DMS53 treated with DMSO at 0.1 percent for 48 hours (cell line): ENCODE measurements at regions not wholly inside any gene's neighbourhood (a gene's known extent, or its start where the extent isn't known, plus 50 kb on each side); places are given as distances from the start of the nearest gene placed in this dataset.

Experiments used
- DNase-seq: peaks from one replicate; lab custom pipeline; 2025; ENCODE audit not compliant: unreplicated experiment; lab: John Stamatoyannopoulos, UW

DNA sequence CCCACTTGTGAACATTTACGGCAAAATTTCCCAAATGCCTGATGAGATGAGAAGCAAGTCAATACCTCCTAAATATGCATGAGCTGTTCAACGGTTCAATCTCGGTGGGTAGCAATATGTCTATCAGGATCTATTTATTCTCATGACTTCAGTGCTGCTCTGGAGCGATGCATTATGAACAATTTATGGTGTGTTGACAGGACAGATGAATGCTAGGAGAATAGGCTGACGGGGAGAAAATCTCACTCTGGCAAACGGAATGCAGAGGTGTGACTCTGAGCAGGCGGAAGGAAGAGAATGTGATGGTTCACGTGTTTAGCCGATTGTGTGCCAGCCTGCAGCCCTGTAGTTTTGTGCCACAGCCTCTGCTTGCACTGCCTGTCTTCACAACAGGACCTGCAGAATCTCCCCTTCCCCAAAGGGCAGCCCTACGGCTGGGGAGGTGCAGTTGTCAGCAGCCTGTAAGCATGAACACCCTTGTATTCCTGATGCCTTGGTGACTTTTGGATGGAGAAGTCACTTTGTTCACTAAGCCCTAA, 345.2 kb downstream of the PHKB start:
- no peak for DNase-seq

DNA sequence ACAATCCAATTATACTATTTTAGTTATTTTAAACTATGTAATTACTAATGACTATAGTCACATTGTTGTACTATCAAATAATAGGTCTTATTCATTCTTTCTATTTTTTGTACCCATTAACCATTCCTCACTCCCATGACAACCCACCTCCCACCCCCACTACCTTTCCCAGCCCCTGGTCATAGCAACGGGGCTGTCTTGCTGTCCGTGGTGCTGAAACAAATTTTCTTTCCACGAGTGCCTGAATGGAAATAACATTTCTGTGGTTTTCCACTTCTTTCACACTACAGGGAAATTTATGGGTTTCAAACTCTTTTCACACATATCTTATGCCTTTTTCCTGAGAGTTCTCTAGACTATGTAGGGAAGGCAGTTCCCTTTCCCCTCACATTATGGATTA, 326.6 kb downstream of the PHKB start:
- no peak for DNase-seq

DNA sequence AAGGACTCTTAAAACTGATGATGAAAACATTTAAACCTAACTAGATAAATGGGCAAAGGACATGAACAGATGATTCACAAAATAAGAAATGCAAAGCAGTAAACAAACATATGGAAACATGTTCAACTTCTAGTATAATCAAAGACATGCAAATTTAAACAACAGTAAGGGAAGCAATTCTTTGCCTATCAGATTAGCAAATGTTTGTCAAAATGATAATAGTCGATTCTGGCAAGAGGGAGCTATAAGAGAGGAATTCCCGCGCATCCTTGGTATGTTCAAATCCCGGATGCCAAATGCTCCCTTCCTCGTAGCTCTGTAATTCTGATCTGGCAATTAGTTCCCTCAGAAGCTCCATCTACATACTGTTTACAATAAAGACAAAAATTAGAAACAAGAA, 320.5 kb downstream of the PHKB start:
- DNase-seq, result no peak

DNA sequence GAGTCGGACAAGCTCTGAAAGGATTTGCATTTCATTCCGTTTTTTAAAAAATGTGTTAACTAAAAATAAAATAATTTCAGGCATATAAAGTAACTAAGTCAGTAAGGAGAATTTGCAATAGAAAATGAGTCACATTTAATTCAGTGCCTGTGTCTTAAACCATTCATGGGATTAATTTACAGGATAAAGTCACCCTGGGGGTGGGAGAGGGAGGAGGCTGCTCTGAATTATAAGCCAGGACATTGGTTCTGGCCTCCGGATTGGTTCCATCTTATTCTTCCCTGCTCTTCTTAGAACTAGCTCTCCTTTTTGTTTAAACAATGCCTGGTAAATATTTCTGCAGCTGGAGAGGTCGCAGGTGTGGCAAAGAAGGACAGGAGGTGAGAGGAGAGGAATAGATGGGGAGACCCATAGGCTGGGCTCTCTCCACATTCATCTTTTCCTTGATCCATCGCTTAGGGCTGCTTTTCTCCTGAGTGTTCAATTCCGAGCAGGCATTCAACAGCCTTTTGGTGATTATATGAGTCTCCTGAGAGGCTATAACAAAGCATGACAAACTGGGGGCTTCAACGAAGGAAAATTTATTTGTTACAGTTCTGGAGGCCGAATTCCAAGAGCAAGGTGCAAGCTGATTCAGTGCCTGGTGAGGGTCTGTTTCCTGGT, 319.2 kb downstream of the PHKB start:
- DNase-seq, result peak; percentile 10

DNA sequence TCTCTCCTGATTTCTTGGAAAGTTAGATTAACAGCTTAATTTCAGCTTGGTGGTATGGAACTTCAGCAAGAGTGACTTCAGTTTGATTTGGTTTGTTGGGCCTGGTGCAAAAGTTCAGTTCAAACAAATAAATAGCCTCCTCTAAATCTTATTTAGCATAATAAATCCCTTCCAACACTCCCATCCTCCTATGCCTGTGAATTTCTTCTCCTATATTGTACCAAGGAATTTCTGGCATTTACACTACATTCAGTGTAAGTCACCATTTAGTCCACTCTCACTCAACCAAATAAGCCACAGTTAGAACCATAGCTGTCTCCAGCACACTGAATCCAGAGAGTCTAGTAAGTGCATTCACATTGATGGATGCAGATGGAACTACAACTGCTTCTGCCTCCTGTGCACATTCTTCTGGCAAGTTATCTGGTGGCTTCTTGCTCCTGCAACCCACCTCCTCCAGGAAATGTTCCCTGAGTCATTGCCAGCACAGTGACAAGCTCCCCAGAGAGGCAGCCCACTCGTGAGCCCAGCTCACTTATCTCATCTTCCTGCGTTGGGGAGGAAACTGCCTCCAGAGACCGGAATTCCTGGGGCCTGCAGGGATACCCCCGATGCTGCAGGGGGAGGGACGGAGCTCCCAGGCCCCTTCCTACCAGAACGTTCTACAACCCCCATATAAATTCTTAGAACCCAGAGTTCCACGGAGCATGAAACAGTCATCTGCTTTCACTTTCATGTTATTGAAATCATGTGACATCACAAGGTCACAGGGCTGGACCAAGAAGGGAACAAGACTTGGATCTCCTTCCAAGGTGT, 318.3 kb downstream of the PHKB start:
- no peak for DNase-seq

DNA sequence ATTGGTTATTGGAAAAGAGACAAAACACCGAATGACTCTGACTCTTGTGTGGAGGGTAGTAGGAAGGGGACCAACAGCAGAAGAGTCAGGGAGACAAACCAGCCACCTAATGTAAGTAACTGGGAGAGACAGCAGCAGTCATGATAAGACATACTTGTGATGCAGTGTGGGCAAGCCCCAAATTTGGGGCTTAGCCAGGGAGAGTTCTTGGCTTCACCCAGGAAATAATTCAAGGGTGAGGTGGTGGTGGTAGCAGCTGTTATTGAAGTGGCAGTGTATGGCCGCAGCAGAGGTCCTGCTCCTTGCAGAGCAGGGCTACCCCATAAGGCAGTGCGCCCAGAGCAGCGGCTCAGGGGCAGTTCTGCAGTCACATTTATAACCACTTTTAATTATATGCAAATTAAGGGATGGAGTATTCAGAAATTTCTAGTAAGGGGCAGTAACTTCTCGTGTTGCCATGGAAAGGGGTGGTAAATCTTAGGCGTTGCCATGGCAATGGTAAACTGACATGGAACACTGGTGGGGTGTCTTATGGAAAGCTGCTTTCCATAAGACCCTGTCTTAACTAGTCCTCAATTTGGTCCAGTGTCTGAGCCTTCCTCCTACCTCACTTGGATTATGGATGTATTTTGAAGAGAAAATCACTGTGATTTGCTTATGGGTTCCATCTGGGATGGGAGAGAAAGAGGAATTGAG, 317.1 kb downstream of the PHKB start:
- no peak for DNase-seq

DNA sequence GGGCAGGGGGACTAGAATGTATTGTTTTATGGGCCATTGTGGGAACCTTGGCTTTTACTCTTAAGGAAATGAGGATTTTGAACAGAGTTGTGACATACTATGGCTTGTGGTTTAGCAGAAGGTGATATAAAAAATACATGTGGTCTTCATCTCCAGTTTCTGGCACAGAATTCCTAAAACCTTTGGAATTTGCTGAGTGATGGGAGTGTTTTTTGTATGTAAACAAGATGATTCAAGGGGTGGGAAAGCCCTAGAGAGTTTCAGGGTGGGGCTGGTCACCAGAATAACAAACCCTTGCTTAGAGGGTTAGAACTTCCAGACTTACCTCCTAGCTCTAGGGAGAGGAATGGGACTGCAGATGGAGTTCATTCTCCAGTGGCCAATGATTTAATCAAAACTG, 316.1 kb downstream of the PHKB start:
- no peak for DNase-seq

DNA sequence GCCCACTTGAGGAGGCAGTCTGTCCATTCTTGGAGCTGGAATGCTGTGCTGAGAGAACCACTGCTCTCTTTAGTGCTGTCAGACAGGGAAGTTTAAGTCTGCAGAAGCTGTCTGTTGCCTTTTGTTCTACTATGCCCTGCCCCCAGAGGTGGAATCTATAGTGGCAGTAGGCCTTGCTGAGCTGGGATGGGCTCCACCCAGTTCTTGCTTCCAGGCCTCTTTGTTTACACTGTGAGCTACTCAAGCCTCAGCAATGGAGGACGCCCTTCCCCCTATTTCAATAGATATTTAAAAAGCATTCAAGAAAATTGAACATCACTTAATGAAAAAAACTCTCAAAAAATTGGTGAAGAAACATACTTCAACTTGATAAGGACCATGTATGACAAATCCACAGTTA, 313.5 kb downstream of the PHKB start:
- DNase-seq, result peak; percentile 19

DNA sequence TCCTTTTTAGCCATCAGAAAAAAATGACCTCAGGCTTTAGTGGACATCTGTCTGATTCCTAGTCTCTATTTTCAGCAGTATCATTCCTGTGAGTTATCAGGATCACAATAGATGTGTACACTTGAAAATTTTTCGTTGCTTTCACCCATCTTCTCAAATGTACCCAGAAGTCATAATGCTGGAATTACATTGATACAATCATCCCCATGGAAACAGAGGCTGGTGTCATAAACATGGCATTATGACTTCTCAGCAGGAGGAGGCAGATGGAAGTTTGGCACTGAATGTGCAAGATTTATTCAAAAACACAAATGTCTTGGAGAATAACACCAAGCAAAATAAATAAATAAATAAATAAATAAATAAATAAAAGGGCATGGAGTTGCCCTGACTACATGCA, 292.5 kb downstream of the PHKB start:
- DNase-seq, result no peak
